B cell (primary cell): ENCODE measurements at regions not wholly inside any gene's neighbourhood (a gene's known extent, or its start where the extent isn't known, plus 50 kb on each side); places are given as distances from the start of the nearest gene placed in this dataset.

ENCODE experiments used
- ATAC-seq: fragments of 200-7000 bp; cut with Tn5 transposase; one replicate; pipeline ENCODE4 v1.10.0; 2021; ENCODE audit warnings: low read depth, mild to moderate bottlenecking, moderate number of reproducible peaks, moderate library complexity
- CTCF ChIA-PET: fragments of 350-600 bp; sonication (Branson Sonifier 250); formaldehyde crosslinking; loops from one replicate; lab custom pipeline; 2021; ENCODE audit warnings: antibody characterized with exemption, inconsistent platforms; lab: Charles Lee
- POLR2A ChIA-PET: fragments of 350-600 bp; sonication (Branson Sonifier 250); formaldehyde crosslinking; loops from one replicate; lab custom pipeline; 2021; ENCODE audit warnings: antibody characterized with exemption; lab: Charles Lee
- DNase-seq: peaks from one replicate; pipeline ENCODE4 v3.0.0; 2013
- H2AFZ ChIP-seq: 2 replicates; pipeline ENCODE4 v1.6.1; 2012; ENCODE audit warnings: mild to moderate bottlenecking, low read depth, low read length; ENCODE audit not compliant: insufficient read depth, poor library complexity, severe bottlenecking
- H3K27ac ChIP-seq, 2 donors: 1 replicate in 1 of 2; 2 replicates in 1 of 2; pipeline ENCODE4 v1.5.1; 2012 to 2013; ENCODE audit warnings: low read length in 2 of 2, mild to moderate bottlenecking in 2 of 2, moderate library complexity in 1 of 2
- H3K27me3 ChIP-seq, 4 experiments: fragments of 200-600 bp in 1 of 4; sonication (generic) in 1 of 4; replicated peaks in 1 of 4; 1 replicate in 2 of 4; 2 replicates in 2 of 4; pipeline versions ENCODE4 v1.6.1 to v1.7.0; 2013 to 2016; ENCODE audit warnings: low read length in 3 of 4, mild to moderate bottlenecking in 2 of 4, mixed read lengths in 1 of 4, moderate library complexity in 1 of 4; ENCODE audit not compliant: insufficient read depth in 4 of 4, control insufficient read depth in 3 of 4; ENCODE audit errors: control extremely low read depth in 1 of 4
- H3K36me3 ChIP-seq, 2 experiments: replicated peaks in 1 of 2; 1 replicate in 1 of 2; 2 replicates in 1 of 2; pipeline versions ENCODE4 v1.6.1 to v1.7.1; 2013; ENCODE audit warnings: low read length in 1 of 2; ENCODE audit not compliant: insufficient read depth in 2 of 2, control insufficient read depth in 1 of 2; ENCODE audit errors: control extremely low read depth in 1 of 2, extremely low read depth in 1 of 2
- H3K4me1 ChIP-seq, 2 donors: fragments of 200-600 bp in 1 of 2; sonication (generic) in 1 of 2; 1 replicate in 1 of 2; 2 replicates in 1 of 2; pipeline versions ENCODE4 v1.5.1 to v1.6.1; 2013 to 2017; ENCODE audit warnings: low read length in 2 of 2; ENCODE audit not compliant: control insufficient read depth in 2 of 2, insufficient read depth in 2 of 2
- H3K4me2 ChIP-seq: replicated peaks from 2 replicates; pipeline ENCODE3; 2012; ENCODE audit warnings: mild to moderate bottlenecking, low read depth, low read length; ENCODE audit not compliant: poor library complexity, severe bottlenecking
- H3K4me3 ChIP-seq, 5 experiments: fragments of 200-600 bp in 1 of 5; sonication (generic) in 1 of 5; 1 replicate in 3 of 5; 2 replicates in 2 of 5; pipeline versions ENCODE4 v1.5.1 to v1.7.0; 2011 to 2016; ENCODE audit warnings: low read length in 4 of 5, mild to moderate bottlenecking in 4 of 5, low read depth in 2 of 5, control low read depth in 1 of 5, moderate library complexity in 1 of 5; ENCODE audit not compliant: insufficient read depth in 1 of 5; ENCODE audit errors: control extremely low read depth in 1 of 5, extremely low read depth in 1 of 5
- H3K79me2 ChIP-seq: fragments of 200-600 bp; sonication (generic); one replicate; pipeline ENCODE4 v1.6.0; 2016; ENCODE audit warnings: low read length; ENCODE audit not compliant: control insufficient read depth, insufficient read depth
- H3K9ac ChIP-seq: fragments of 200-600 bp; sonication (generic); 2 replicates; pipeline ENCODE4 v1.6.1; 2017; ENCODE audit warnings: mild to moderate bottlenecking, low read length, moderate library complexity
- H3K9me3 ChIP-seq, 3 donors: one replicate each; pipeline versions ENCODE4 v1.6.1 to v1.7.1; 2013; ENCODE audit warnings: low read length in 2 of 3; ENCODE audit not compliant: control insufficient read depth in 2 of 3, insufficient read depth in 1 of 3; ENCODE audit errors: control extremely low read depth in 1 of 3
- H4K20me1 ChIP-seq: 2 replicates; pipeline ENCODE4 v1.6.0; 2012; ENCODE audit warnings: mild to moderate bottlenecking, low read length; ENCODE audit not compliant: insufficient read depth, control insufficient read depth, poor library complexity, severe bottlenecking
- H3K27ac Mint-ChIP-seq: one replicate; pipeline ENCODE4 v1.8.0; 2021; ENCODE audit warnings: mixed read lengths
- H3K27me3 Mint-ChIP-seq: one replicate; pipeline ENCODE4 v1.8.0; 2021; ENCODE audit warnings: mixed read lengths
- H3K4me1 Mint-ChIP-seq: one replicate; pipeline ENCODE4 v1.8.0; 2021; ENCODE audit warnings: mixed read lengths
- H3K4me3 Mint-ChIP-seq: one replicate; pipeline ENCODE4 v1.8.0; 2021; ENCODE audit warnings: mixed read lengths
- H3K9me3 Mint-ChIP-seq: one replicate; pipeline ENCODE4 v1.8.0; 2022; ENCODE audit warnings: mixed read lengths; ENCODE audit not compliant: insufficient read depth
- CTCF ChIP-seq: fragments of 200-600 bp; IDR thresholded peaks from one replicate; pipeline ENCODE4 v1.8.0; 2022; ENCODE audit warnings: antibody characterized with exemption, mild to moderate bottlenecking
- EZH2 ChIP-seq: IDR thresholded peaks from 2 replicates; pipeline ENCODE4 v1.6.1; 2012; ENCODE audit warnings: borderline replicate concordance, low read depth, mild to moderate bottlenecking, moderate library complexity, low read length; ENCODE audit not compliant: insufficient read depth, poor library complexity, severe bottlenecking
- WGBS: methylation state at CpG from one replicate; pipeline ENCODE4 v1.1.5; 2013; ENCODE audit warnings: missing lambda C conversion rate; ENCODE audit not compliant: insufficient coverage; 5-methylcytosine and 5-hydroxymethylcytosine counted together
- intact Hi-C: fragments of 100-400 bp; cut with micrococcal nuclease; formaldehyde crosslinking; loops from one replicate; pipeline ENCODE4 v1.10.0; 2022

- H3K27me3 Mint-ChIP-seq: peaks cover 34% of the 10 kb centered on the region
- DNase-seq: no peak
Observed at GRCh38 chr10:118537623-118538022, 57.8 kb downstream of the PRLHR start.

GRCh38 chr10:118534136-118534535 lies 61.3 kb downstream of the PRLHR start:
- no peaks in the 10 kb centered on the region for H4K20me1 ChIP-seq
- H3K79me2 ChIP-seq: no peaks in the 10 kb centered on the region
- no peaks in the 10 kb centered on the region for H3K9me3 ChIP-seq
- no peaks in the 10 kb centered on the region for H3K36me3 ChIP-seq
- H3K9ac ChIP-seq: no peak overlapping the region
- no peak overlapping the region for H2AFZ ChIP-seq
- ATAC-seq (no peak), DNase-seq (no peak)
- no peaks in the 10 kb centered on the region for H3K4me1 ChIP-seq
- intact Hi-C loops: no loop called here
- TF ChIP-seq CTCF (no peak), EZH2 (no peak)
- H3K27ac ChIP-seq: no peak overlapping the region
- no peaks in the 10 kb centered on the region for H3K4me1 Mint-ChIP-seq
- H3K27me3 ChIP-seq: peaks cover 0 to 4% (median 2%) of the 10 kb centered on the region in 4 experiments
- no peaks in the 10 kb centered on the region for H3K9me3 Mint-ChIP-seq
- WGBS: 86% methylated on average over 1 of the region's 3 CpGs
- H3K4me3 Mint-ChIP-seq: no peak overlapping the region
- POLR2A ChIA-PET: no interaction called here
- H3K4me3 ChIP-seq: no peak overlapping the region
- peaks cover 13% of the 10 kb centered on the region for H3K27me3 Mint-ChIP-seq
- CTCF ChIA-PET: no interaction called here
- H3K4me2 ChIP-seq: no peak overlapping the region
- H3K27ac Mint-ChIP-seq: no peak overlapping the region

More at GRCh38 chr10:118537623-118538022, 57.8 kb downstream of the PRLHR start:
- peaks cover 0 to 5% (median 0%) of the 10 kb centered on the region in 4 experiments for H3K27me3 ChIP-seq
- H3K4me1 ChIP-seq: no peaks in the 10 kb centered on the region
- H3K27ac ChIP-seq: no peak overlapping the region
- H3K4me2 ChIP-seq: no peak overlapping the region
- no peak overlapping the region for H3K9ac ChIP-seq
- H2AFZ ChIP-seq: no peak overlapping the region
- TF ChIP-seq CTCF (no peak), EZH2 (no peak)
- no peaks in the 10 kb centered on the region for H3K36me3 ChIP-seq
- H3K79me2 ChIP-seq: no peaks in the 10 kb centered on the region
- no peaks in the 10 kb centered on the region for H4K20me1 ChIP-seq
- Mint-ChIP-seq H3K9me3 (no peaks in the 10 kb centered on the region), H3K4me1 (no peaks in the 10 kb centered on the region), H3K27ac (no peak overlapping the region), H3K4me3 (no peak overlapping the region)
- POLR2A ChIA-PET: no interaction called here
- H3K9me3 ChIP-seq: no peaks in the 10 kb centered on the region
- intact Hi-C loops: no loop called here
- no CpG with 5 or more reads among the region's 1 CpG for WGBS
- ATAC-seq: no peak
- no peak overlapping the region for H3K4me3 ChIP-seq
- CTCF ChIA-PET: interaction anchor here (0.5 kb wide), 1 partner anchor 403 kb away, joined by 3 read pairs; no protein-coding TSS in a partner anchor
